ENCODE measurements at regions not wholly inside any gene's neighbourhood (a gene's known extent, or its start where the extent isn't known, plus 50 kb on each side); places are given as distances from the start of the nearest gene placed in this dataset.
A peak's percentile ranks its signal among the peaks of the same experiment; 100 is the strongest.

DNA sequence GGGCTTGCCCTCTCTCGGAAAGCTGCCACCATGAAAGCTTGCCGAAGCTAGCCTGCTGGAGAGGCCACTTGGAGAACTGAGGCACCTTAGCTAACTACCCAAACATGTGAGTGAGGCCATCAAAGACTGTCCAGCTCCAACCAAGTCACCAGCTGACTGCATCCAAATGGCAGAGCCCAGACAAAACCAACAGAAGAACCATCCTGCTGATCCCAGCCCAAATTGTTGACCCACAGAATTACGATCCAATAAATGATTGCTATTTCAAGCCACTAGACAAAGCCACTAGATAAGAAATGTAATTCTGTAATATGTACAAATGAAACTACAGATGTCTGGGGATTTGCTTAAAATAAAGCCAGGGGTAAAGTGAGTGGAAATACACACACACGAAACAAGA lies 109.8 kb upstream of the TRPM1 start:
- Histone ChIP-seq H3K9me3 (ENCODE audit: control insufficient read depth, insufficient read depth, low read depth, low read length) (no peaks in the 10 kb centered on the region), H3K36me3 (ENCODE audit: control insufficient read depth, insufficient read depth, low read length) (no peaks in the 10 kb centered on the region), H3K27ac (ENCODE audit: low read length) (no peak overlapping the region), H3K27me3 (ENCODE audit: control insufficient read depth, insufficient read depth, low read length) (no peaks in the 10 kb centered on the region), H3K4me1 (ENCODE audit: control insufficient read depth, insufficient read depth, low read length) (peaks cover 13% of the 10 kb centered on the region), H3K4me3 (ENCODE audit: low read depth in 2 of 2, low read length in 2 of 2) (no peak overlapping the region)
- DNase-seq (ENCODE audit: low read depth, low spot score) (no peak), ATAC-seq (no peak)
- in situ Hi-C loops (cut with HindIII; ENCODE audit: low pct_unique_long_range_greater_than_20kb, low sequenced_read_pairs) (no loop called here), intact Hi-C loops (cut with micrococcal nuclease; ENCODE audit: unreplicated experiment) (loop anchor here (10.0 kb wide), 1 partner anchor 113 kb away; the partner anchor contains the start of gene KLF13)
- TF ChIP-seq, protein P1, sequence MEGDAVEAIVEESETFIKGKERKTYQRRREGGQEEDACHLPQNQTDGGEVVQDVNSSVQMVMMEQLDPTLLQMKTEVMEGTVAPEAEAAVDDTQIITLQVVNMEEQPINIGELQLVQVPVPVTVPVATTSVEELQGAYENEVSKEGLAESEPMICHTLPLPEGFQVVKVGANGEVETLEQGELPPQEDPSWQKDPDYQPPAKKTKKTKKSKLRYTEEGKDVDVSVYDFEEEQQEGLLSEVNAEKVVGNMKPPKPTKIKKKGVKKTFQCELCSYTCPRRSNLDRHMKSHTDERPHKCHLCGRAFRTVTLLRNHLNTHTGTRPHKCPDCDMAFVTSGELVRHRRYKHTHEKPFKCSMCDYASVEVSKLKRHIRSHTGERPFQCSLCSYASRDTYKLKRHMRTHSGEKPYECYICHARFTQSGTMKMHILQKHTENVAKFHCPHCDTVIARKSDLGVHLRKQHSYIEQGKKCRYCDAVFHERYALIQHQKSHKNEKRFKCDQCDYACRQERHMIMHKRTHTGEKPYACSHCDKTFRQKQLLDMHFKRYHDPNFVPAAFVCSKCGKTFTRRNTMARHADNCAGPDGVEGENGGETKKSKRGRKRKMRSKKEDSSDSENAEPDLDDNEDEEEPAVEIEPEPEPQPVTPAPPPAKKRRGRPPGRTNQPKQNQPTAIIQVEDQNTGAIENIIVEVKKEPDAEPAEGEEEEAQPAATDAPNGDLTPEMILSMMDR (IDR thresholded peaks at IDR 0.05), result no peak
- TF ChIP-seq SIN3A (IDR thresholded peaks at IDR 0.05; ENCODE audit: borderline replicate concordance, insufficient read depth, low read depth, low read length) (no peak), POLR2AphosphoS5 (IDR thresholded peaks at IDR 0.05; ENCODE audit: low read depth, low read length) (no peak), TCF7L2 (IDR thresholded peaks at IDR 0.05; ENCODE audit: low read depth, low read length) (no peak)
- TF ChIP-seq, protein P2, sequence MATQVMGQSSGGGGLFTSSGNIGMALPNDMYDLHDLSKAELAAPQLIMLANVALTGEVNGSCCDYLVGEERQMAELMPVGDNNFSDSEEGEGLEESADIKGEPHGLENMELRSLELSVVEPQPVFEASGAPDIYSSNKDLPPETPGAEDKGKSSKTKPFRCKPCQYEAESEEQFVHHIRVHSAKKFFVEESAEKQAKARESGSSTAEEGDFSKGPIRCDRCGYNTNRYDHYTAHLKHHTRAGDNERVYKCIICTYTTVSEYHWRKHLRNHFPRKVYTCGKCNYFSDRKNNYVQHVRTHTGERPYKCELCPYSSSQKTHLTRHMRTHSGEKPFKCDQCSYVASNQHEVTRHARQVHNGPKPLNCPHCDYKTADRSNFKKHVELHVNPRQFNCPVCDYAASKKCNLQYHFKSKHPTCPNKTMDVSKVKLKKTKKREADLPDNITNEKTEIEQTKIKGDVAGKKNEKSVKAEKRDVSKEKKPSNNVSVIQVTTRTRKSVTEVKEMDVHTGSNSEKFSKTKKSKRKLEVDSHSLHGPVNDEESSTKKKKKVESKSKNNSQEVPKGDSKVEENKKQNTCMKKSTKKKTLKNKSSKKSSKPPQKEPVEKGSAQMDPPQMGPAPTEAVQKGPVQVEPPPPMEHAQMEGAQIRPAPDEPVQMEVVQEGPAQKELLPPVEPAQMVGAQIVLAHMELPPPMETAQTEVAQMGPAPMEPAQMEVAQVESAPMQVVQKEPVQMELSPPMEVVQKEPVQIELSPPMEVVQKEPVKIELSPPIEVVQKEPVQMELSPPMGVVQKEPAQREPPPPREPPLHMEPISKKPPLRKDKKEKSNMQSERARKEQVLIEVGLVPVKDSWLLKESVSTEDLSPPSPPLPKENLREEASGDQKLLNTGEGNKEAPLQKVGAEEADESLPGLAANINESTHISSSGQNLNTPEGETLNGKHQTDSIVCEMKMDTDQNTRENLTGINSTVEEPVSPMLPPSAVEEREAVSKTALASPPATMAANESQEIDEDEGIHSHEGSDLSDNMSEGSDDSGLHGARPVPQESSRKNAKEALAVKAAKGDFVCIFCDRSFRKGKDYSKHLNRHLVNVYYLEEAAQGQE (IDR thresholded peaks at IDR 0.05; ENCODE audit: insufficient read depth in 1 of 2, low read depth in 2 of 2, low read length in 1 of 2), result no peak
- ChIA-PET CTCF (no interaction called here), POLR2A (no interaction called here)
- BruUV-seq (replicated peaks), result no TSS peak

DNA sequence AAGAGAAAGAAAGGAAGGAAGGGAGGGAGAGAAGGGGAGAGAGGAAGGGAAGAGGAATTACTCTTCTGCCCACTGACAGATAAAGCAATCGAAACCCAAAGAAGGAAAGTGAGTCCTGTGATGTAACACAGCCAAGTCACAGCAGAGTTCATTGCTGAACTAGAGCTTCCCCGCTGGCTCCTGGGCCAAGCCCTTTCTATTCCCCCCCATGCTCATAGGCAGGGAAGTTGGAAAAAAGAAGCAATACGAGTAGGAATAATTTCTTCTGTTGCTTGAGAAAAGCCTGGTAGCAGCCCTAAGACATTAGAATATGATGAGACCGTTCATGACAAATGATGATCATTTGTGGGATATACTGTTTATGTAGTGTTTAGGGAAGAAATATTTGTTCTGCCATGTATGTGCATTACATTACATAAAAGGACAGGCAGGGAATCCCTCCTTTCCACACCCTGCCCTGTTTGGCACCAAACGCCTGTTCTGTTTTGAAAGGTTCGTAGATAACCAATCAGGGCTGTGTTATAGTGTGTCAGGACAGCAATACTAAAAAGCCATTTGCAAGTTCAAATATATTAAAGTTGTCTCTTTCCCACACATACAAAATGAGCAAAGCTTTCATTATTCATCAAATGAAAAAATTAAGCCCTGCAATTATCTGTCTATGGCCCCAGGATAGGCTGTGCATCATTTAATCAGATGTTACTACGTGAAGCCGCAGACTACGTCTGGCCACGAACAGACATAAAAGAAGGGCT lies 111.0 kb upstream of the TRPM1 start:
- Histone ChIP-seq H3K27me3 (ENCODE audit: control insufficient read depth, insufficient read depth, low read length) (no peaks in the 10 kb centered on the region), H3K4me1 (ENCODE audit: control insufficient read depth, insufficient read depth, low read length) (peaks cover 23% of the 10 kb centered on the region), H3K9me3 (ENCODE audit: control insufficient read depth, insufficient read depth, low read depth, low read length) (no peaks in the 10 kb centered on the region), H3K4me3 (ENCODE audit: low read depth in 2 of 2, low read length in 2 of 2) (no peak overlapping the region), H3K36me3 (ENCODE audit: control insufficient read depth, insufficient read depth, low read length) (no peaks in the 10 kb centered on the region), H3K27ac (ENCODE audit: low read length) (peak overlapping the region; percentile 20; the same call in 1 of the 2 replicates)
- no peak for DNase-seq (ENCODE audit: low read depth, low spot score)
- POLR2A ChIA-PET, result no interaction called here
- in situ Hi-C loops (cut with HindIII; ENCODE audit: low pct_unique_long_range_greater_than_20kb, low sequenced_read_pairs), result no loop called here
- ATAC-seq, result no peak
- no TSS peak for BruUV-seq (replicated peaks)
- TF ChIP-seq TCF7L2 (IDR thresholded peaks at IDR 0.05; ENCODE audit: low read depth, low read length), result no peak
- TF ChIP-seq, protein P1 (IDR thresholded peaks at IDR 0.05), result no peak
- TF ChIP-seq, protein P2 (IDR thresholded peaks at IDR 0.05; ENCODE audit: insufficient read depth in 1 of 2, low read depth in 2 of 2, low read length in 1 of 2), result no peak
- TF ChIP-seq SIN3A (IDR thresholded peaks at IDR 0.05; ENCODE audit: borderline replicate concordance, insufficient read depth, low read depth, low read length), result no peak
- TF ChIP-seq POLR2AphosphoS5 (IDR thresholded peaks at IDR 0.05; ENCODE audit: low read depth, low read length), result no peak
- CTCF ChIA-PET, result no interaction called here
- intact Hi-C loops (cut with micrococcal nuclease; ENCODE audit: unreplicated experiment), result loop anchor here (10.0 kb wide), 1 partner anchor 112 kb away; the partner anchor contains the start of gene KLF13

Measured in Panc1 (cell line).